ENCODE measurements at regions not wholly inside any gene's neighbourhood (a gene's known extent, or its start where the extent isn't known, plus 50 kb on each side); places are given as distances from the start of the nearest gene placed in this dataset.

DNA sequence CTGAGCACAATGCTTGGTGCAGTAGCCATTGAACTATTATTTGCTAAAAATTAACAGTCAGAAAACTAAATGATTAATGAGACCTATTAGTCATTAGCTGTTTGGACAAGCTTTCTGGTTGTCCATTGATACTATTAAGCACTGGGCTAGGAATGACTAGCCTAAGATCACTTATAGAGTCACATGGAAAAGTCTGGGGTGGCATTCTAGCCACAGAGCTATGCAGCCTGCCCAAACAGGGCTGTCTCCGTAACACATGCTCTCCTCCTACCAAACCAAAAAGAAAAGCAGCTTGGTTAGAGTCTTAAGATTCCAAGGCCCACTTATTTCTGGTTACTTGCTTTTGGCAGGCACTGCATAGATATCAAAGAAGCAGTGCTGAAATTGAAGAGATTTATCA, 193.5 kb upstream of the NBEA start:
- H3K27me3 Mint-ChIP-seq, result peaks cover 6% of the 10 kb centered on the region in 2 donors
- ATAC-seq (replicated peaks) (no peak), DNase-seq (no peak)
- H3K27ac Mint-ChIP-seq, result no peak overlapping the region
- no peak overlapping the region for H3K4me3 Mint-ChIP-seq
- no peaks in the 10 kb centered on the region for H3K4me1 Mint-ChIP-seq
- H3K9me3 Mint-ChIP-seq, result peaks cover 0 to 4% of the 10 kb centered on the region in 2 donors
- H3K36me3 Mint-ChIP-seq, result no peaks in the 10 kb centered on the region

DNA sequence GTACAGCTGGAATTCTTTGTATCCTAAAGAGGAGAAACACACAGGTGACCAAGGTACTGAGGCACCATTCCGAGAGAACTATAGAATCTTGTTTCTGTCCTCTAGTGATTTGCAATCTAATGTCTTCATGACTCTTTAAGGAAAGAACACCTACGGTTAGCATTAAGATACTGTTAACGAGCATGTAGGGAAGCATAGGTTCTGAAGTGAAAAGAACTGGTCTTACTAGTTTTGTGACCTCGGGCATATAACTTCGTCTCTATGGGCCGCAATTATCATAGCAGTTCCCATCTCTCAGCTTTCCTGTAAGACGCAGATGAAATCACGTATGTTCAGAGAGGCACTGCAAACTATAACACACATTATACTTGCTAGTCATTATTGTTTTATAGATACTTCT, 193.0 kb upstream of the NBEA start:
- H3K9me3 Mint-ChIP-seq, result peaks cover 0 to 4% of the 10 kb centered on the region in 2 donors
- H3K4me3 Mint-ChIP-seq, result no peak overlapping the region
- peaks cover 6% of the 10 kb centered on the region in 2 donors for H3K27me3 Mint-ChIP-seq

DNA sequence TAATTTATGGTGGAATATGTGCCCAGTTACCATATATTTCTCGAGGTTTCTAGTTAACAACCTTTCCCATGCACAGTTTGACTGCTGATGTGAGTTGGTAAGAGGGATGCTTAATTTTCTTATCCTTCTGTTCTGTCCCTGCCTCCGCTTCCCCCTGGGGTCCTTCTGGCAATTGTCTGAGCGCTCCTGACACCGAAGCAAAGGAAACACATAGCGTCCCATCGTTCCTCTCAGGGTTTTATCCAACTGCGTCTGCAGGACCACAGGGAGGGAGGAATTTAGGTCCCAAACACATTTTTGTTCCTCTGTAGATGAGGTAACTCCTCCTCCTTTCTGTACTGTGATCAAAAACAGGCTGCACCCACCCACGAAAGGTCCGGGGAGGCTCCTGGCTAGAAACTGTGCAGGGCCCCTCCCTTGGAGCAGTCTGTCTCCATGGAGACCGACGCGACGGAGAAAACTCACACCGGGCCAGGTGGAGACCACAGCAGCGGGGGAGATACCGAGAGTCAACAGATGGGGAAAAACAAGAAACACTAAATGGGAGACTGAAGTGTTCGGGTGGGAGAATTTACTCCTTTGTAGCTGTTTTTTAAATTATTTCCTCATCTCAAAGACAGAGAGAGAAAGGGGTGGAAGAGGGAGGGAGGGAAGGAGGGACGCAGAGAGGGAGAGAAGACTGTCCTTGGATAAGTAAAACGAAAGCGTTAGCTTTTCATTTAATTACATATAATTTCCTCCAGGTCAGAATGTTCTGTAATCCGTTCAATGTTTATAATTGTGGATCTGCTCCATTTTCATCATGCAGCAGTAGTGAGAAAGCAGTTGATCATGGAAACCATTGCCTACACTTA, 191.8 kb upstream of the NBEA start:
- no peak overlapping the region for H3K27ac Mint-ChIP-seq
- ATAC-seq (replicated peaks), result no peak

More for the DNA sequence above, 193.0 kb upstream of the NBEA start:
- ATAC-seq (replicated peaks), result no peak
- DNase-seq, result no peak
- H3K4me1 Mint-ChIP-seq, result no peaks in the 10 kb centered on the region
- H3K27ac Mint-ChIP-seq, result no peak overlapping the region
- H3K36me3 Mint-ChIP-seq, result no peaks in the 10 kb centered on the region

DNA sequence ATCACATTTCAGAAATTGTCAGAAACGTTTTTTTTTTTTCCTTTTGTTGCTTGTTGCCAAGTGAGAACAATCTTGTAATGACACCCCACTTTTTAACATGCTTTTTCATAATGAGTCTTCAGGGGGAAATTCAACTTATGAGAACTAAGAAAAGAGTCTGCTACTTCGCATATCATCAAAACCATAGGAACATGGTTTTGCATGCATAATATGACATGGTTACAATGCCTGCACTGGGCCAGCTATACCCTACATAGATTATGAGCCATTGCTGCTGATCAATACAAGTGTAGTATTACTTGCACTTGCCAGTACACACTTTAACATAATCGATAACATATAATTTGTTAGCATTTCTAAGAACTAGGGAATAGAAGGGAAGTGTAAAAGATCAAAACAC, 191.0 kb upstream of the NBEA start:
- Mint-ChIP-seq H3K36me3 (no peaks in the 10 kb centered on the region), H3K27ac (no peak overlapping the region), H3K4me3 (no peak overlapping the region), H3K4me1 (no peaks in the 10 kb centered on the region), H3K27me3 (peaks cover 6% of the 10 kb centered on the region in 2 donors), H3K9me3 (no peaks in the 10 kb centered on the region)
- DNase-seq (no peak), ATAC-seq (replicated peaks) (peak; percentile 27 to 48)

More for the DNA sequence above, 191.8 kb upstream of the NBEA start:
- DNase-seq, result no peak
- H3K4me3 Mint-ChIP-seq, result no peak overlapping the region
- peaks cover 6% of the 10 kb centered on the region in 2 donors for H3K27me3 Mint-ChIP-seq
- no peaks in the 10 kb centered on the region for H3K4me1 Mint-ChIP-seq
- no peaks in the 10 kb centered on the region for H3K9me3 Mint-ChIP-seq
- no peaks in the 10 kb centered on the region for H3K36me3 Mint-ChIP-seq

DNA sequence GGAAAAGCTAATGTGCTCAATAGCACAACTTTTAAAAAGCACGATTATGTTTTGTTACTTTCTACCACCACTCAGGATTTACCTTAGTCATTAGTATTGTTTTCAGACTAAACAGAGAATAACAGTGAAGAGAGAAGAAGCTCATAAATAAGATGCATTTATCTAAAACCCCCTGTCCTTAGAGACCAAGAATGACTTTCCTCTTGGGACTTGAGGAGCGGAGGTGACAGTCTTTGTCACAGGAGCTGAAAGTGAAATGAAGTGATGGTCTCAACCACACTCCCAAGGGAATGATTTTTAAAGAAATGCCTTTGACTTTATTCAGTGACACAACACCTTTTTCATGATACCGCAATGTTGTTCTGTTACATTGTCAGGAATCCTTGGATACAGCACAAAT, 190.6 kb upstream of the NBEA start:
- ATAC-seq (replicated peaks), result peak; percentile 34 to 67
- no peaks in the 10 kb centered on the region for H3K4me1 Mint-ChIP-seq

DNA sequence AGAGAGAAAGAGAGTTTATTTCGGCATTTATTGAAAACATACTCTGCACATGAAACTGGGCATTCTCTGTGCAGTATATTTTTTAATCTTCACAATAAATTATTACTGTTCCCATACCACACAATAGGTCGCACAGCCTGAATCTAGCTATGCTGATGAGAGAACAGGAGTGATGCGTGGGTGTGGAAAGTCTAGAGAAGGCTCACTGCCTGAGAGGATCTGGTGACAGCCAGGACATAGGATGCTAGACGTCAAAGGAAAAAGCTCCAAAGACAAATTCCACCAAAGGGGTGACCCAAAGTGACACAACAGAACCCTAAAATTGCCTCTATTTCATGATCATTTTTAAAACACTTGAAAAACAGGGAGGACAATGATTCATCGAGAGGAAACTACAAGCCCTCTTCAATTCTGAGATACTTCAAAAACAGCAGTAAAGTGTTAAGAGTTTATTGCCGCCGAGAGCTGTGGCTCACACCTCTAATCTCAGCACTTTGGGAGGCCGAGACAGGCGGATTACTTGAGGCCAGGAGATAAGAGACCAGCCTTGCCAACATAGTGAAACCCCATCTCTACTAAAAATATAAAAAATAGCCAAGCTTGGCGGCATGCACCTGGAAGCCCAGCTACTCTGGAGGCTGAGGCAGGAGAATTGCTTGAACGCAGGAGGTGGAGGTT, 189.6 kb upstream of the NBEA start:
- DNase-seq, result no peak
- Mint-ChIP-seq H3K4me3 (no peak overlapping the region), H3K27me3 (peaks cover 6% of the 10 kb centered on the region in 2 donors), H3K9me3 (no peaks in the 10 kb centered on the region), H3K4me1 (no peaks in the 10 kb centered on the region), H3K36me3 (no peaks in the 10 kb centered on the region), H3K27ac (no peak overlapping the region)
- ATAC-seq (replicated peaks), result no peak

More for the DNA sequence above, 190.6 kb upstream of the NBEA start:
- Mint-ChIP-seq H3K9me3 (no peaks in the 10 kb centered on the region), H3K4me3 (no peak overlapping the region), H3K27me3 (peaks cover 6% of the 10 kb centered on the region in 2 donors), H3K36me3 (no peaks in the 10 kb centered on the region), H3K27ac (no peak overlapping the region)
- DNase-seq, result no peak

DNA sequence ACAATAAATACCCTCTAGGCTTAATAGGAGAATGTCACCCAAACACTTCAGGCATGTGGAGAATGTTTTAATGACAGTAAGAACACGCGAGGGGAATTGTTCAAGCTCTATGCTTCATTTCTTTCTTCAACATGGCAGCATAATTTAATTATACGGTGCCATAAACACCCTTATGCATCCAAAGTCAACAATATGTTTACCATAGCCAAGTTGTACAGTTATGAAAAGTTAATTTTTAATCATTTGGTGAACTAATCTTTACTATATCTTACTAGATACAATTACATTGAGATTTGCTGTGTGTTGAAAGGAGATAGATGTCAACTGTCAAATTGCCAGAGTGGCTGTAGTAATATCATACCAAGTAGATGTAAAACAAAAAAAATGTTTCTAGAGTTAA, 185.9 kb upstream of the NBEA start:
- ATAC-seq (replicated peaks) (no peak), DNase-seq (no peak)
- Mint-ChIP-seq H3K36me3 (no peaks in the 10 kb centered on the region), H3K4me1 (no peaks in the 10 kb centered on the region), H3K9me3 (no peaks in the 10 kb centered on the region), H3K4me3 (no peak overlapping the region), H3K27ac (no peak overlapping the region), H3K27me3 (no peaks in the 10 kb centered on the region)

DNA sequence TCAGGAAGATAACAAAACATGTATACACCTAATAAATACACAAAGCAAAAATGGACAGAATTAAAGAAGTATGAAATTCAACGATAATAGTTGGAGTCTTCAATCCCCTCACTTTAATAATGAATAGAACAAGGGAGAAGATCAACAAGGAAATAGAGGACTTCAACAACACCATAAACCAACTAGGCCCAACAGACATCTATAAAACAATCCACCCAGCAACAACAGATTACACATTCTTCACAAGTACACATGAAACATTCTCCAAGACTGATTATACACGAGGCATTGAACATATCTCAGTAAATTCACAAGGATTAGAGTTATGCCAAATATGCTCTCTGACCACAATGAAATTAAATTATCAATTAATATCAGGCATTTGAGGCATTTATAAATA, 185.5 kb upstream of the NBEA start:
- Mint-ChIP-seq H3K27ac (no peak overlapping the region), H3K36me3 (no peaks in the 10 kb centered on the region), H3K27me3 (no peaks in the 10 kb centered on the region), H3K4me1 (no peaks in the 10 kb centered on the region), H3K4me3 (no peak overlapping the region), H3K9me3 (no peaks in the 10 kb centered on the region)
- ATAC-seq (replicated peaks) (no peak), DNase-seq (no peak)

DNA sequence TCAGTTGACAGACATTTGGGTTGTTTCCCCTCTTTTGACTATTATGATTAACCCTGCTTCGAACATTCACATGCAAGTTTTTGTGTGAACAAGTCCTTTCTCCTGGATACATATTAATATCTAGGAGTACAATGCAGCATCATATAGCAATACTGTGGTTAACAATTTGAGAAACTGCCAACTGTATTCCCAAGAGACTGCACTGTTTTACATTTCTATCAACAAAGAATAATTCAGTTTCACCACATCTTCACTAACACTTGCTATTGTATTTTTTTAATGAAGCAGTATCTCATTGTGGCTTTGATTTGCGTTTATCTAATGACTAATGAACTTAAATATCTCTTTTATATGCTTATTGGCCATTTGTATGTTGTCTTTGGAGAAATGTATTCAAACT, 184.6 kb upstream of the NBEA start:
- ATAC-seq (replicated peaks) (no peak), DNase-seq (no peak)
- no peak overlapping the region for H3K27ac Mint-ChIP-seq

DNA sequence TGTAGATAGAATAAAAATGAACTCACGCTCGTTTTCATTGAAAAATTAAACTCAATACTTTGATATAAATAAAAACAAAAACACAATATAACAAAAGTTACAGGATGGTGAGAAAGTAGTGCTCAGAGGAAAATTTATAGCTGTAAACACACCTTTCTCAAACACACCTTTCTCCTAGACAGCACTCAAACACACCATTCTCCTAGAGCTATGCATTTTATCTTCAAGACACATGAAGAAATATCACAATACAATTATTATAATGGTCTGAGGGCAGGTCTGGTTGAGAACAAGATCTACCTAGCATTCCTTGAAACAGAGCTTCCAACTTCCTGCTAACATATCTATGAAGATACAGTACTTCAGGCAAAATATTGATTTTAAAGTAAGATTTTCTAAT, 183.4 kb upstream of the NBEA start:
- no peaks in the 10 kb centered on the region for H3K27me3 Mint-ChIP-seq
- H3K36me3 Mint-ChIP-seq, result no peaks in the 10 kb centered on the region
- ATAC-seq (replicated peaks) (no peak), DNase-seq (no peak)
- H3K4me1 Mint-ChIP-seq, result no peaks in the 10 kb centered on the region
- peaks cover 0 to 2% of the 10 kb centered on the region in 2 donors for H3K9me3 Mint-ChIP-seq
- H3K27ac Mint-ChIP-seq, result no peak overlapping the region
- H3K4me3 Mint-ChIP-seq, result no peak overlapping the region

More for the DNA sequence above, 184.6 kb upstream of the NBEA start:
- H3K9me3 Mint-ChIP-seq, result no peaks in the 10 kb centered on the region
- no peak overlapping the region for H3K4me3 Mint-ChIP-seq
- H3K36me3 Mint-ChIP-seq, result no peaks in the 10 kb centered on the region
- no peaks in the 10 kb centered on the region for H3K4me1 Mint-ChIP-seq
- no peaks in the 10 kb centered on the region for H3K27me3 Mint-ChIP-seq

DNA sequence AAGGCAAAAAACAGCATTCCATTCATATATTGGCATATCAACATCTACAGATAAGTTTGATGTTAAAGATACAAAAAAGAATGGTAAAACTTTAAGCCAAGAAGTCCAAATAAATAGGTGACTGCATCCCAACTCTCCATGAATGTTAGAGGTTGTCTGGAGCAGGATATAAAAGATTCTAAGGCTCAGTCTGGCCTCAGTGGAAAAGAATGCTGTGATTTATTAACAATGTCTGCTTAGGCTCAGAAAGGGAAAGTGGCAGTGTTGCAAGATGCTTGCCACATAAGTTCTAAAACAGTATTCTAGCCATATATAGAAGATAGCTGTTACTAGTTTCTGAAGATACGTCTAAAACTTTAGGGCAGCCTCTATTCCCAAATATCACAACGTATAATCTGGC, 179.8 kb upstream of the NBEA start:
- ATAC-seq (replicated peaks), result no peak
- Mint-ChIP-seq H3K27me3 (no peaks in the 10 kb centered on the region), H3K9me3 (peaks cover 0 to 2% of the 10 kb centered on the region in 2 donors), H3K36me3 (no peaks in the 10 kb centered on the region), H3K4me1 (no peaks in the 10 kb centered on the region), H3K4me3 (no peak overlapping the region), H3K27ac (no peak overlapping the region)
- no peak for DNase-seq

DNA sequence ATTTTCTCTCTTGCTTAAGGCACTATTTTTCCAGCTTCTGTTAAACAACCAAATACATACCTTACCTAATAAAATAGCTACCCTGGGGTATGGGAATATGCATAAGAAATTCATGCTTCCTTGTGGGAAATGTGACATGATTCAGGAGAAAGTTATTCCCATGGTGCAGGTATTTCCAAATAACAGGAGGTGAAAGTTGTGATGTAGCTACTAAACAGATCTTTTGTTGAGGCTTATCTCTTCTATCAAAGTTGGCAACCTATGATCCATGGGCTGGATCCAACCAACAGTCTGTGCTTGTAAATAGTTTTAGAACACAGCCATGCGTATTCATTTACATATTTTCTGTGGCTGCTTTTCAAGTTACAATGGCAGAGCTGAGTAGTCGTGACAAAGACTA, 177.8 kb upstream of the NBEA start:
- H3K4me1 Mint-ChIP-seq, result no peaks in the 10 kb centered on the region
- no peak overlapping the region for H3K4me3 Mint-ChIP-seq
- no peaks in the 10 kb centered on the region for H3K27me3 Mint-ChIP-seq
- H3K36me3 Mint-ChIP-seq, result no peaks in the 10 kb centered on the region
- peaks cover 0 to 2% of the 10 kb centered on the region in 2 donors for H3K9me3 Mint-ChIP-seq
- ATAC-seq (replicated peaks) (no peak), DNase-seq (no peak)
- H3K27ac Mint-ChIP-seq, result no peak overlapping the region

DNA sequence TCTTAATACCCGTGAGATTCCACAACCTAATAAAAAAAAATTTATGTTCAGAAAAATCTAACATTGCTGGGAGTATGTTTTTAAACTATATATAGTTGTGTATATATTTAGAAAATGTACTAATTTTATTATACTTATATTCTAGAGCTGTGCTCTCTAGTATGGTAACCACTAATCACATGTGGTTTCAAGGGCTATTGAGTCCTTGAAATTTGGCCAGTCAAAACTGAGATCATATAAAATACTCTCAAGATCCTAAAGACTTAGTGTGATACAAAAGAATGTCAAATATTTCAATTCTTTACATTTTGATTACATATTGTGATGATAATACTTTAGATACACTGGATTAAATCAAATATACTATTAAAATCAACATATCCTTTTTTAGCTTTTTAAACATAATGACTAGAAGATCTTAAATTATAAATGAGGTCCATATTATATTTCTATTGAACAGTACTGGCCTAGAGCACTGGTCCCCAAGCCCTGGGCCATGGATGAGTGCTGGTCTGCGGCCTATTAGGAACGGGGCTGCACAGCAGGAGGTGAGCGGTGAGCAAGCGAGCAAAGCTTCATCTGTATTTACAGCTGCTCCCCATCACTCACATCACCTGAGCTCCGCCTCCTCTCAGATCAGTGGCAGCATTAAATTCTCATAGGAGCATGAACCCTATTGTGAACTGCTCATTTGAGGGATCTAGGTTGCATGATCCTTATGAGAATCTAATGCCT, 176.5 kb upstream of the NBEA start:
- no peak for ATAC-seq (replicated peaks)
- Mint-ChIP-seq H3K36me3 (no peaks in the 10 kb centered on the region), H3K27ac (no peak overlapping the region), H3K4me1 (no peaks in the 10 kb centered on the region), H3K4me3 (no peak overlapping the region), H3K27me3 (no peaks in the 10 kb centered on the region), H3K9me3 (peaks cover 2% of the 10 kb centered on the region in 2 donors)
- DNase-seq, result no peak

DNA sequence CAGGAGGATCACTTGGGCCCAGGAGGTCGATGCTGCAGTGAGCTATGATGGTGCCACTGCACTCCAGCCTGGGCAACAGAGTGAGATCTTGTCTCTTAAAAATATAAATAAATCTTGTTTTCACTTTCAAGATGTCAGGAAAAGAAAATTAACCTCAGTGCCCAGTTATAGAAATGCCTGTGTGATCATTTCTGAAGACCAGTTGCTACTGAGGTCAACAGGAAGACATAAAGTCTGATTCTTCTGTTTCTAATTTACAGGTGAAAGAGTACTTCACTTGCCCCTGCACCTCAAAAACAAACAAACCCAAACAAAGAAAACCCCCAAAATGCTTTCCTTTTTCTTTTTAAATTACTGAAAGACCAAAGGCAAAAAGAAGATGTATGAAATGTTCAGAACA, 174.3 kb upstream of the NBEA start:
- H3K27me3 Mint-ChIP-seq, result no peaks in the 10 kb centered on the region
- no peak for DNase-seq
- H3K27ac Mint-ChIP-seq, result no peak overlapping the region
- H3K4me3 Mint-ChIP-seq, result no peak overlapping the region
- ATAC-seq (replicated peaks), result no peak
- no peaks in the 10 kb centered on the region for H3K4me1 Mint-ChIP-seq
- H3K9me3 Mint-ChIP-seq, result peaks cover 2% of the 10 kb centered on the region in 2 donors
- H3K36me3 Mint-ChIP-seq, result no peaks in the 10 kb centered on the region
